MM.1S (cell line): ENCODE measurements at regions not wholly inside any gene's neighbourhood (a gene's known extent, or its start where the extent isn't known, plus 50 kb on each side); places are given as distances from the start of the nearest gene placed in this dataset.

Experiments used
- EZH2 ChIP-seq: fragments of 300-600 bp; sonication (generic); optimal IDR thresholded peaks from 2 replicates; pipeline ENCODE3; 2017; ENCODE audit warnings: low read depth, mild to moderate bottlenecking, antibody characterized with exemption, low read length, mixed read lengths
- EZH2phosphoT487 ChIP-seq: fragments of 300-600 bp; sonication (generic); IDR thresholded peaks from 2 replicates; pipeline ENCODE4 v1.6.1; 2018; ENCODE audit warnings: antibody characterized with exemption, low read length

DNA sequence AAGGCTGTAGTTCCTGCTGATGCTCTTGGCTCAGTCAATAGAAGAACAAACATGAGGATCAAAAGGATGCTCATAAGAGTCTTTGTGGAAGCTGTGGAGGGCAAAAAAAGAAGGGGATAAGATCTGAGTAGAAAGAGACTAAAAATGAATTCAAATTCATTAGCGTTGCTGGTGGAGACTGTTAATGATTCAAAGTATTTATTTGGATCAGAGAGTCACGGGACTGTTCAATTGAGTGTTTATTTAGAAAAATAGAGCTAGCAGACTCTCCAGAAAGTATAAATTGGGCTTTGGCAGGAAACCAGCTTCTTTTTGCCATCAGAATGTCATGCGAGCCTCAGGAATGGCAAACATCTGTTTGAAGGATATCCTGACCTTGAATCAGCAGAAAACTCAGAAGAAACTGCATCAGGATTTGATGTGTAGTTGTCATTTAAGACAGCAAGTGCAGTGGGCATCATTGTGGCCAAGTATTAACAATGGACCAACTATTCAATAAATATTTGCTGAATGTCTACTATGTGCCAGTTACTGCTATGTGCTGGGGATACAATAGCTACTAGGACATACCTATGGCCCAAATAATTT is 126.4 kb downstream of the TBC1D30 start:
- no peak for TF ChIP-seq EZH2
- no peak for TF ChIP-seq EZH2phosphoT487
